Retina (tissue), 1 donor: ENCODE measurements at regions not wholly inside any gene's neighbourhood (a gene's known extent, or its start where the extent isn't known, plus 50 kb on each side); places are given as distances from the start of the nearest gene placed in this dataset.
A peak's percentile ranks its signal among the peaks of the same experiment; 100 is the strongest.
"Not testable (repeated sequence)": the region's sequence is repeated elsewhere in the genome, so short reads cannot be mapped to it uniquely, and the experiment has no call there.

Experiments
- DNase-seq: peaks from one replicate; pipeline ENCODE4 v3.0.0-alpha.2; 2016

GRCh38 chr2:52632543-52632942, 1135.1 kb upstream of the CHAC2 start:
- no peak for DNase-seq

- DNase-seq = no peak
Measured at GRCh38 chr2:52629944-52630343, 1137.7 kb upstream of the CHAC2 start.

- DNase-seq = no peak
Measured at GRCh38 chr2:52629531-52629930, 1138.1 kb upstream of the CHAC2 start.

- DNase-seq = peak; percentile 12
Measured at GRCh38 chr2:52622266-52622665, 1145.3 kb upstream of the CHAC2 start.

GRCh38 chr2:52613064-52613463, 1154.5 kb upstream of the CHAC2 start:
- no peak for DNase-seq

GRCh38 chr2:52611759-52612158, 1155.8 kb upstream of the CHAC2 start:
- no peak for DNase-seq

- no peak for DNase-seq
Measured at GRCh38 chr2:52608030-52608429, 1159.6 kb upstream of the CHAC2 start.

- no peak for DNase-seq
Measured at GRCh38 chr2:52597346-52597745, 1170.3 kb upstream of the CHAC2 start.

- DNase-seq = no peak
Measured at GRCh38 chr2:52594026-52594425, 1173.6 kb upstream of the CHAC2 start.

GRCh38 chr2:52584071-52584470, 1183.5 kb upstream of the CHAC2 start:
- DNase-seq = not testable (repeated sequence)

GRCh38 chr2:52572469-52572894, 1195.1 kb upstream of the CHAC2 start:
- no peak for DNase-seq

- no peak for DNase-seq
Measured at GRCh38 chr2:52571380-52572347, 1195.9 kb upstream of the CHAC2 start.

- DNase-seq = no peak
Measured at GRCh38 chr2:52570716-52571115, 1196.9 kb upstream of the CHAC2 start.

GRCh38 chr2:52563151-52563550, 1204.5 kb upstream of the CHAC2 start:
- DNase-seq = no peak

- peak; percentile 26 for DNase-seq
Measured at GRCh38 chr2:52558265-52558664, 1209.3 kb upstream of the CHAC2 start.

GRCh38 chr2:52542297-52542696, 1225.3 kb upstream of the CHAC2 start:
- DNase-seq = no peak

GRCh38 chr2:52539026-52539970, 1228.3 kb upstream of the CHAC2 start:
- no peak for DNase-seq

- DNase-seq = no peak
Measured at GRCh38 chr2:52537588-52537987, 1230.0 kb upstream of the CHAC2 start.

- no peak for DNase-seq
Measured at GRCh38 chr2:52536929-52537460, 1230.6 kb upstream of the CHAC2 start.

GRCh38 chr2:52532956-52533355, 1234.6 kb upstream of the CHAC2 start:
- DNase-seq = no peak

- DNase-seq = no peak
Measured at GRCh38 chr2:52526735-52527134, 1240.9 kb upstream of the CHAC2 start.

- DNase-seq = no peak
Measured at GRCh38 chr2:52520644-52521043, 1247.0 kb upstream of the CHAC2 start.

GRCh38 chr2:52518678-52519077, 1248.9 kb upstream of the CHAC2 start:
- DNase-seq = no peak
